NCI-H1694 treated with DMSO at 0.1 percent for 48 hours (cell line): ENCODE measurements at regions not wholly inside any gene's neighbourhood (a gene's known extent, or its start where the extent isn't known, plus 50 kb on each side); places are given as distances from the start of the nearest gene placed in this dataset.
A peak's percentile ranks its signal among the peaks of the same experiment; 100 is the strongest.
"Not testable (repeated sequence)": the region's sequence is repeated elsewhere in the genome, so short reads cannot be mapped to it uniquely, and the experiment has no call there.

Experiments used
- DNase-seq: peaks from one replicate; lab custom pipeline; 2025; lab: John Stamatoyannopoulos, UW

DNA sequence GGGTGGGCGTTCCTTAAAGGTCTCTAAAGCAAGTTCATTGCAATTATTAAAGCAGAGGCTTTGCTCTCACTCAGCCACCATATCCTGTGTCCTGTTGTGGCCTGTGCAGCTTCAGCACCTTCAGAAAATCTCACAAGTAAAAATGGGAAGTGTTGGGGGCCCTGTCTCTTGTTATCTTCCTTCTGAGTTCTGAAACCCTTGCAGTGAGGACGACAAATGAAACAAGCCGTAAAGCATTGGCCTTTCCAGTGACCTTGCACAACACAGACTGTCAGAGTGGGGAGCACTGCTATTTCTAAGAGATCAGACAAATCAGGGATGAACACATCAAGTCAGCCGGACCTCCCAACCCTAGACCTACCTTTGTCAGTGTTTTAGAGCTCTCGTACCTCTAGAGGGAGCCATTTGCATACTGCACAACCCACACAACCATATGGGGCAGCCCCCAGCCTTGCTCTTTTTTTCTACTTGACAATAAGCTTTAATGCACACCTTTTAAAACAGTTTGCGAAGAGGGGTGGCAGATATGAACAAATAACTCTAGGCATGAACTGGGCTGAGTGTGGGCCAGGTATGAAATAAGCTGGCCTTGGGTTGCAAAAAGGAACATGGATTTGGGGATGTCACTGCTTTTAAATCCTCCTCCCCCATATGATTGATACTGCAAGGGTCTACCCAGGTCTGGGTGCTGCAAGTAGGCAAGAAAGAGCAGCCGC, 89.8 kb downstream of the KATNIP start:
- peak; percentile 79 for DNase-seq

DNA sequence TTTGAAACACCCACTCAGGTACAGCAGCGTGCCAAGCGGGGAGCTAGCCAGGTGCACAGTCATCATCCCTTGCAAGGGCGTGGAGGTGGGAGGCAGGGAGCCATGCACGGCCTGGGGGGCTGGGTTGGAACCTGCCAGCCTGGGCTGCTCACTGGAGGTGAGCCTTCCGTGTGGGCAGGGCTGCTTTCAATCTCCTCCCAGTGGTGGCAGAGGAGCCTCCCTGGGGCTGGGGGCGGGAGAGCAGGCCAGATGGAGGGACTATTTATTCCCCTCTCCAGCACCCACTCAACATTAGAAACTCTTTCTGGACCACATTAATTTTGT, 90.3 kb downstream of the KATNIP start:
- DNase-seq, result peak; percentile 67

DNA sequence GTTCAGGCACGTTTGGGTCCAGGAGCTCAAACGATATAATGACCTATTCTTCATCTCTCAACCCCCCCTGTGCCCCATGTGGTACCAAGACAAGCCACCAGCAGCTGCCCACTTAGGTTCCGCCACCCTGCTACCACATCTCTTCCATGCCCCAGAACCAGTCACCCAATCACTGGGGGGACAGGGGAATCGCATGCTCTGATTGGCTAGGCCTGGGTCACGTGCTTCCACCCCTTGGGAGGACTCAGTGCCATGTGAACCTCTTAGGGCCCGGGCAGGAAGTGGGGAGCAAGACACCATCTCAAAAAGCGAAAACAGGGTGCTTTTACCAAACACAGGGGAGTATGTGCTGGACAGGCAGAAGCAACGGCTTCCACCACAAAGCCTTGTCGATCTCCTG, 91.3 kb downstream of the KATNIP start:
- no peak for DNase-seq

DNA sequence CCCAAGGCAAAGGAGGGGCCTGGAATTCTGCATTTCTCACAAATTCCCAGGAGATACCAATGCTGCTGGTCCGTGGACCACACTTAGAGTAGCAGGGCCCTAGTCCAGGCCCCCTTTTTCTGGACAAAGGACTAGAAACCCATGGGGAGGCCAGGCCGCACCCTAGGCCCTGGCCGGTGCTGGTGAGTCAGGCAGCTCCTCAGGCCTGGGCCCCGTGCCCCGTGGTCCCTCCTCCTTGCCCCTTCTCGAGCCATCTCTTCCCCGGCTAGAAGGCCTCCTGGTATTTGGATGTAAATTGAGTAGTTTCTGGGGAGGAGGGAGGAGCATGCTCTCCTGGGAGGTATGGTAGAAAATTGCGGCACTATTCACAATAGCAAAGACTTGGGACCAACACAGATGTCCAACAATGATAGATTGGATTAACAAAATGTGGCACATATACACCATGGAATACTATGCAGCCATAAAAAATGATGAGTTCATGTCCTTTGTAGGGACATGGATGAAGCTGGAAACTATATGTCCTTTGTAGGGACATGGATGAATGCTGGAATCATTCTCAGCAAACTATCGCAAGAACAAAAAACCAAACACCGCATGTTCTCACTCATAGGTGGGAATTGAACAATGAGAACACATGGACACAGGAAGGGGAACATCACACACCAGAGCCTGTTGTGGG, 91.9 kb downstream of the KATNIP start:
- DNase-seq, result not testable (repeated sequence)

DNA sequence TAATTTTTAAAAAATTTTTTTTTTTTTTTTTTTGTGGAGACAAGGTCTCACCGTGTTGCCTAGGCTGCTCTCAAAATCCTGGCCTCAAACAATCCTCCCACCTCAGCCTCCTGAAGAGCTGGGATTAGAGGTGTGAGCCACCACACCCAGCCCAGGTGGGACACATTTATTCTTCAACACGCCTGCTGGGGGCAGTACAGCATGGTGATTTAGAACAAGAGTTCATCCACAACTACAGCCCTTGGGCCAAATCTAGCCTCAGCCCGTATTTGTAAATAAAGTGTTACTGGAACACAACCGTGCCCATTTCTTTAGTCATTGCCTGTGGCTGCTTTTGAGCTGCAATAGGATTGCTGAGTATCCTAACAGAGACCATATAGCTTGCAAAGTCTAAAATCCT, 92.8 kb downstream of the KATNIP start:
- DNase-seq, result peak; percentile 32

DNA sequence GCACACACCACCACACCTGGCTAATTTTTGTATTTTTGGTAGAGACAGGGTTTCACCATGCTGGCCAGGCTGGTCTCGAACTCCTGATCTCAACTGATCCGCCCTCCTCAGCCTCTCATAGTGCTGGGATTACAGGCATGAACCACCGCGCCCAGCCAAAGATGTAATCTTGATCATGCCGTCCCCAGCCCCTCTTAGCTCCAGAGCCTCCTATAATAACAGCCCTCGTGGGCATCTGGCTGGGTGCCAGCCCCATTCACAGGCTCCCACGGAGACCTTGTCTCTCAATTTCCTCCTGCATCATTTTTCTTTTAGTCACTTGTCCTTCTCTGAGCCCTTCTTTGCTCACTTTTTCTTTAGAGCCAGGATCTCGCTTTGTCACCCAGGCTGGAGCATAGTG, 94.2 kb downstream of the KATNIP start:
- no peak for DNase-seq

DNA sequence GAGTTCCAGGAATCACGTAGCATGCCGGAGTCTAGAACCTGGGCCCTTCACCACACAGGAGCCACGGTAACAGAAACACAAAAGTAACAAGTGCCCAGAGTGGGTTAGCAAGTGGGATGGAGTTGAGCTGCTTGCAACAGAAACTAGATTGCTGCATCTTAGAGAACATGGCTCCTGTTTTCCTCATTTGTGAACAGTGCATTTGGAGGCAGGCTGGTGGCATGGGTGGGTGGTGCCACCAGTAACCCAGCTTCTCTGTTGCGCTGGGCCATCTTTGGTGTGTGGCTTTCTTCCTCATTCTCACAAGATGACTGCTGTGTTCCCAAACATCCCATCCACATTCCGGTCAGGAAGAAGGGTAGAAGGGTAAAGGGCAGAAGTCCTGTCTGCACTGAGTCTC, 95.5 kb downstream of the KATNIP start:
- no peak for DNase-seq

DNA sequence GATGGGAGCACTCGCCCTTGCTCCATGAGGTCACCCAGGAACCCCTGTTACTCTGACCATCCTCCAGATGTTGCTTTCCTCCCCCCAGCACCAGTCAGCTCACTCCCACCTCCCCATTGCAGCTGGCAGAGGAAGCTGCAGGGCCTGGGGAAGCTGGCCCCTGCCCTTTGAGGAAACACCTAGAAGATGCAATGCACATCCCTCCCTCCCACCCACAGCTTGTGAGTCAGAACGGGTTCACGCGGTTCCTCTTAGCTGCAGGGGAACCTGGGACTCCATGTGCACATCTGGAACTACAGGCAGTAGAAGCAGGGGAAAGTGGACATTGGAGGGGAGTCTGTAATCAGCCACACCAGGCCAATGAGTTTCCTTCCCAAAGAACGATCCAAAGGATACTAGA, 96.9 kb downstream of the KATNIP start:
- no peak for DNase-seq

DNA sequence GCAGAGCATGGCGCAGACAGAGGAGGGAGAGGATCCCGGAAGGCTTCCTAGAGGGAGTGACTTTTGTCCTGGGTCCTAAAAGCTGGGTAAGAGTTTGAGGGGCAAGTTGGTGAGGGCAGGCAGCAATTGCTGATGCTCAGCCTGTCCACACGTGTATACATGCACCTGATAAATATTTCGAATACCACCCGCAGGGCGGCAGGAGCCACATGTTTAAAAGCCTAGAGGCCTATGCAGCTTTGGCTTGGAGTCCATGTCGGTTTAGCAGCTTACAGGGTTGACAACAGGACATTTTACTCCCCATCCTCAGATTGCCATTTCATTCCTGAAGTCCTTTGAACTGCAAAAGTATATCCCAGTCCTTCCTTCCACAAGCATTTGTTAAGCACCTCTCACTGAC, 99.1 kb downstream of the KATNIP start:
- no peak for DNase-seq

DNA sequence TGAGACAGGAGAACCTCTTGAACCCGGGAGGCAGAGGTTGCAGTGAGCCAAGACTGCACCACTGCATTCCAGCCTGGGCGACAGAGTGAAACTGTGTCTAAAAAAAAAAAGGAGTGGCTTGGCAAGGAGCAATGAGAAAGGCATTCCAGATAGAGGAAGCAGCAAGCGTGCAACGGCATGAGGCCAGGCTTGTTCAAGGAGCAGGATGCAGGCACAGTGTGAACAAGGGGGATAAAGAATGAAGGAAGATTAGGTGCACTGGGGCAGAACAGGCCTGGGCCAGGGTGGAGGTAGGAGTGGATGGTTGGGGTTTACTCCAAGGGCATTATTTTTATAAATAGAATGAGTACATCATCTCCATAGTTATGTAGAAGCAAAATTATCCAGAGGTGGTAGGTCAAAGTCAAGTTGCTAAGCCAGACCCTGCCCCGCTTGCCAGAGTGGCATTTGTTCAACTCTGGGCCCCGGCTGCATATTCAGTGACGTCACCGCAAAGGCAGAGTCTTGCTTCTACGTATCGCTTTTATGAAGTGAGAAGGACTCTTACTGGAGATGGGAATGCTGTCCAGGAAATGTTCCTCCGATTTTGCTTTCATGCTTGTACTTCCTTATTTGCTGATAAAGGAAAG, 100.2 kb downstream of the KATNIP start:
- no peak for DNase-seq

DNA sequence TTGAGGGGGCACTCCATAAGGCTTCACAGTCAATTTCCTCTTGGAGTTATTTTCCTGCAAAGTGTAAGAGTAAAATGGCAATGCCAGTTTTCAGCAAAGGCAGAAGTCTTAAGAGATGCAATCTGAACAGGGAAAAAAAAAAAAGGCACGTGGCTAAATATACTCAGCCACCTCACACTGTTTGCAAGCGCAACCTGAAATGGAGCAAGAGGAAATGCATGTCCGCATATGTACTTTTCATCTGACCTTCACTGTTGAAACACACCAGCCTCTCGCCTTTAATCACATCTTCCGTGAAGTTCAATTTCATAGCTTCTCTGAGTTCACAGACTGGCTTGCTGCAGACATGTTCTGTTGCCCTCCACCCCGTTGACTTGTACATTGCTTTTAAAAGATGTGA, 101.4 kb downstream of the KATNIP start:
- no peak for DNase-seq

DNA sequence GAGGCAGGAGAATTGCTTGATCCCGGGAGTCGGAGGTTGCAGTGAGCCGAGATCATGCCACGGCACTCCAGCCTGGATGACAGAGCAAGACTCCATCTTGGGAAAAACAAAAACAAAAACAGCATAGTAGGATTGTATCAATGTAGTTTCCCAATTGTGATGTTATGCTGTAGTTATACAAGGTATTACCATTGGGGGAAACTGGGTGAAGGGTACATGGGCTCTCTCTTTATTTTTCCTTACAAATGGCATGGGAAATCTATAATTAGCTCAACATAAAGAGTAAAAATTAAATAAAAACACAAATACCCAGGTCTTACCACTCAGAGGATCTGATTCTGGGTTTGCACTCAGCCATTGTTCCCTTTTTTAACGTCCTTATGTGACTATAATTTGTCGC, 107.9 kb downstream of the KATNIP start:
- no peak for DNase-seq

DNA sequence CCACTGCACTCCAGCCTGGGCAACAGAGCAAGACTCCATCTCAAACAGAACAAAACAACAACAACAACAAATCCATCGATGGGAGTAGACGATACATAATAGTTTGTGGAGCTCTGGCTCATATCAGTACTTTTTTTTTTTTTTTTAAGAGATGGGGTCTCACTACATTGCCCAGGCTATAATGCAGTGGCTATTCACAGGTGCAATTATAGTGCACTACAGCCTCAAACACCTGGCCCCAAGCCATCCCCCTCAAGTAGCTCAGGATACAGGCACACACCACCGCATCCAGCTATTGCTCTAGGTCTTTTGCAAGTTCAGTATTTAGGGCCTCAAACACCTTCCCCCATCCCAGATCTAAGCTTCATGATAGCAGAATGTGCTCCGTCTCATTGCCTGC, 110.6 kb downstream of the KATNIP start:
- no peak for DNase-seq

DNA sequence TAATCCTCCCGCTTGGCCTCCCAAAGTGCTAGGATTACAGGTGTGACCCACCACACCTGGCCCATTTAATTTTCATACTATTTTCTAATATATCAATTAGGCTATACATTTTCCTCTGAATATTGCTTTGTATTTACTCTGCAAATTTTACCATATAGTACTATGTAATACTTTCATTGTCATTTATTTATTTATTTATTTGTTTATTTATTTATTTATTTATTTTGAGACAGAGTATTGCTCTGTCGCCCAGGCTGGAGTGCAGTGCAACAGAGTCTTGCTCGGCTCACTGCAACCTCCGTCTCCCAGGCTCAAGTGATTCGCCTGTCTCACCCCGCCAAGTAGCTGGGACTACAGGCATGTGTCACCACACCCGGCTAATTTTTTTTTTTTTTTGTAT, 113.3 kb downstream of the KATNIP start:
- not testable (repeated sequence) for DNase-seq

DNA sequence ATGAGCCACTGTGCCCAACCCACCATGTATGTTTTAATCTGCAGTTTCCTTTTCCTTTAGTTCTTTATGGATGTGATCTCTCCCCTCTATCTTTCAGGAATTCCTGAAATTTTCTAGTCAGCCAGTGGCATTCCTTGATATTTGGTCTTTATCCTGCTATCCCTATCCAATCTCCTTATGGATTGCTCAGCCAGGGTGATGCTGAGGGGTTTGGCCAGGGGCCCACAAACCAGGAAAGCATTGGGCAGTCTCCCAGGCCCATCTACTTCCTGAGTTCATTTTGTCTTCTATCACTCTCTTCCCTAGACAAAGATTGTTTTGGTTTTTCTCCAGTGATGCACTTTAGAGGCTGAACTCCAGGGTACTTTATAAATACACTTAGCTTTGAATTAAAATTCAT, 115.9 kb downstream of the KATNIP start:
- DNase-seq, result no peak

DNA sequence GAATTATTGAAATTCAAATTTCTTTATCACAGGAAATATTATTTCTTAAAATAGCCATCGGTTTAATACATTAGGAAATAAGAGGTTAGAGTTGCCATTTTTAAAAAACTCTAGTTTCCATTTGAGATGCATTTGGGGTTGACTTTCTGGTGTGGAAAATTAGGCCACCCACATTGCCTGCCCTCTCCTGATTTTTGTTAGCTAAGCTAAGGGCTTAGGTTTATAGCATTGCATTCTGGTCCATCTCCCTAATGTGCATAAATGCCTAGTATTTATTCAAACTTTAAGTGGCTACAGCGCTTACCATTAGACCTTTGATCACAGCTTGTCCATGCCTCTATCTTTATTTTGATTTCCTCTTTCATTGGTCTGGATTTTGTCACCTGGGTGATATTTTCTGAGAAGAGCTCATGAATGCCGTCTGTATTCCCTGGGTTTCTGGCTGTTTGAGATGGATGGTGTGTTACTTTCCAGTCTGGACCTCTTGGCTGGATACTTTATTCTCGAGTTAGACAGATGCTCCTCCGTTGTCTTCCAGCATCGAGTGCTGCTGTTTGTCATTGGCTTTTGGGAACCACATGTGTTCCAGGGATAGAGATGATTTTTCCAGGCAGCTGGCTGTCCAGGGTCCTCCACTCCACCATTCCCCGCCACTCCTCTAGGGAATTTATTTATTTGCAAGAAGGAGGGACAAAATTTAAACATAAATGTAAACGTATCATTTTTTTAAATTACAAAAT, 120.3 kb downstream of the KATNIP start:
- no peak for DNase-seq

DNA sequence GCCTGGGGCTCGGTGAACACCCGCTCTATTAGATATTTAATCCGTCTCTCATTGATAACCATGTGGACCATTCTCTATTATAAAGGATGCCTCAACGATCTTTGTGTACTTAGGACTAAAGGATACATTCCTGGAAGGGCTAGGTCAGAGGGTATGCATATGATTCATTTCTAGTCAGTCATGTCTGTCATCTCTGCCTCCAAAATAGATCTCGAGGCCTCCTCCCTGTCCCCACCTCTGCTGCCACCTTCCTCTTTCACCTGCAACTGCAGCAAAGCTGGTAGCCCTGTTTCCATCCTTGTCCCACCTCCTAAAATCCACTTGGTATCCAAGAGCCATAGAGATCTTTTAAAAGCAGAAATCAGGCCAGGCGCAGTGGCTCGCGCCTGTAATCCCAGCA, 121.5 kb downstream of the KATNIP start:
- DNase-seq, result no peak

DNA sequence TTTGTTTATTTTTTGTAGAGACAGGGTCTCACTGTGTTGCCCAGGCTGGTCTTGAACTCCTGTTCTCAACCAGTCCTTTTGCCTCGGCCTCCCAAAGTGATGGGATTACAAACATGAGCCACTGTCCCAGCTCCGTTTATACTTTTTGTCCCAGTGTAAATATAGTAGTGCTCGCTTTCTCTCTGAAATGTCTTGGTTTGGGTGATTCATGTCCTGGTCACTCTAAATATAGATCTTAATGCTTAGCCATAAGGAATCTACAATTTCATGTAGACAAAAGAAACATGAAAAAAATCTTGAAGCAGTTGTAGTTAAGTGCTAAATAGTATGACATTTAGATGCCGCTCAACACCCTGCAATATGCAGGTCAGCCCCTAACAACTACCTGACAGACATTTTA, 126.9 kb downstream of the KATNIP start:
- no peak for DNase-seq

DNA sequence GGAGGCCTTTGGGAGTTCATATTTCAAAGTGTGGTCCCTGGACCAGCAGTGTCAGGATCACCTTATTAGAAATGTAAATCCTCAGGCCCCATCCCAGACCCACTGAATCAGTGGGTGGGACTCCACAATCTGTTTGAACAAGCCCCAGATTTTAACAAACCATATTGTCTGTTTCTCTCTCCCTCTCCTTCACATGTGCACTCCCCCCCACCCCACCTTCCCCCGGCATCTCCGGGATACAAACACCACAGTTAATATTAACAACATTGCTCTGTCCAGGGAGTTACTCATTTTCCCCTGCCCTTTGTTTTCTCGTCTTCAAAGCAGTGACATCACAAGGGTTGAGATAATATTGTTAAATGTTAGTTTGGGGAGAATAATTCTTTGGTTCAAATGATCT, 127.3 kb downstream of the KATNIP start:
- no peak for DNase-seq

DNA sequence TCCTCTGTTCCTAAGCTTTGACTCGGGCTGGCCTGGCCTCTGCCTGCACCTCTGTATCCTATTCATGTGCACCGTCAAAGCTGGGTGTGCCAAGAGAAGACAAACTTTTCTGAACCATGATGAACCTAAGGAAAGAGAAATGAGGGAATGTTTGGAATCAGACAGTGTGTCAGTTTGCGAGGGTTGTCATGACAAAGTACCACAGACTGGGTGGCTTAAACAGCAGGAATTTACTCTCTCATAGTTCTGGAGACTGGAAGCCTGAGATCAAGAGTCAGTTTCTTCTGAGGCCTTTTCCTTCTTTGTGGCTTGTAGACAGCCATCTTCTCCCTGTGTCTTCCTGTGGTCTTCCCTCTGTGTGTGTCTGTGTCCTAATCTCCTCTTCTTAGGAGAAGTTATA, 129.0 kb downstream of the KATNIP start:
- DNase-seq, result no peak

DNA sequence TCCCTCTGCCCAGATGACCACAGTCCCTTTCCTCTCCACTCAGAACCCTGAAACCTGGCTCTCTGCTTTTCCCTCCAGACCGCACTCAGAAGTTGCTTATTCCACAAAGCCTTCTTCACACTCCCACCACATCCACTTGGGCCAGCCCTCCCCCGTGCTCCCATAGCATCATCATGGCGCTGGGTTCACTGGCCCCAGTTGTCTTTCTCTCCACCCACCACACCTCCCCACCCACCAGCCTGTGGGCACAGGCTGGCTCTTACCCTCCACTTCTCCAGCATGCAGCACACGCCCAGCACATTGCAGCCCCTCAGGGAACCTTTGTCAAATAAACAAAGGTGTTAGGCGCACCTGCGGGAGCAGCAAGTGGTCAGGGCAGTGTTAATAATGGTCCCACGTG, 130.0 kb downstream of the KATNIP start:
- no peak for DNase-seq

DNA sequence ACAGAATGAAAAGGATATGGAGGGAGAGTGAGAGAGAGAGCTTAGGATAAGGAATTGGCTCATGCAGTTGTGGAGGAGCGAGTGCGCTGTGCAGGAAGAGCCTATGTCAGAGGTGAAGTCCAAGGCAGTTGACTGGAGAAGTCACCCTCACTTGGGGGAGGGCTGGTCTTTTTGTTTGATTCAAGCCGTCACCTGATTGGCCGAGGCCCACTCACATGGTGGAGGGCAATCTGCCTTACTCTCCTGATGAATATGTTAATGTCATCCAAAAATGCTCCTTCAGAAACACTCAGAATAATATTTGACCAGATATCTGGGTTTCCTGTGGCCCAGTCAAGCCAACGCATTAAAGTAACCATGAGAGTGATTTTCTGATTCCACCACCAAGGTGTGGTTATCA, 131.7 kb downstream of the KATNIP start:
- no peak for DNase-seq

DNA sequence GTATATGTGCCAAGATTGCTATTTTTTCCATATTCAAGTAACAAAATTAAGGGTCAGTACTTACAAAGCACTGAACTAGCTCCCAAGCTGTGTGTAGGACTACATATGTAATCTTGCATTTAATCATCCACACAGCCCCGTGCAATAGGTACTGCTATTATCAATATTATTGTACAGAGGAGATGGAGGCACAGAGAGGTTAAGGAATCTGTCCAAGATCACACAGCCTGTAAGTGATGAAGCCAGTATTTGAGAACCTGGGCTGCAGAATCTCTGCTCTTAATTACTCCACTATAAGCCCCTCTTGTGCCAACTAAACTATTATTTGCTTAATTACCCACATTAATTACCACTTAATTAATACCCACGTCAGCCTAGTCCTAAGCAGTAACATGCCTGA, 134.1 kb downstream of the KATNIP start:
- DNase-seq, result no peak
